Esophagus muscularis mucosa (tissue), 4 donors: ENCODE measurements at regions not wholly inside any gene's neighbourhood (a gene's known extent, or its start where the extent isn't known, plus 50 kb on each side); places are given as distances from the start of the nearest gene placed in this dataset.

Source experiments
- DNase-seq: peaks from one replicate; pipeline ENCODE4 v3.0.0-alpha.2; 2017; ENCODE audit errors: extremely low spot score
- H3K27ac ChIP-seq, 4 donors: fragments of 200-600 bp; sonication (generic); replicated peaks in 1 of 4; 1 replicate in 3 of 4; 2 replicates in 1 of 4; pipeline ENCODE4 v1.5.1; 2016 to 2019; ENCODE audit warnings: mild to moderate bottlenecking in 1 of 4
- H3K27me3 ChIP-seq, 4 donors: fragments of 200-600 bp; sonication (generic); one replicate each; pipeline versions ENCODE4 v1.5.1 to v1.6.0; 2016 to 2019
- H3K36me3 ChIP-seq, 4 donors: fragments of 200-600 bp; sonication (generic); one replicate each; pipeline ENCODE4 v1.5.1; 2016 to 2019
- H3K4me1 ChIP-seq, 4 donors: fragments of 200-600 bp; sonication (generic); one replicate each; pipeline ENCODE4 v1.5.1; 2016 to 2019
- H3K4me3 ChIP-seq, 4 donors: fragments of 200-600 bp; sonication (generic); 1 replicate in 2 of 4; 2 replicates in 2 of 4; pipeline ENCODE4 v1.5.1; 2016 to 2019; ENCODE audit warnings: mild to moderate bottlenecking in 4 of 4, moderate library complexity in 1 of 4
- H3K9me3 ChIP-seq, 4 donors: fragments of 200-600 bp; sonication (generic); 1 replicate in 3 of 4; 2 replicates in 1 of 4; pipeline ENCODE4 v1.5.1; 2016 to 2019
- EP300 ChIP-seq: sonication (generic); formaldehyde crosslinking; IDR thresholded peaks from one replicate; pipeline ENCODE4 v1.6.1; 2017; ENCODE audit warnings: antibody characterized with exemption
- POLR2A ChIP-seq: fragments of 450-650 bp; IDR thresholded peaks from one replicate; pipeline ENCODE4 v1.6.1; 2017; ENCODE audit warnings: antibody characterized with exemption, moderate library complexity, mild to moderate bottlenecking, low read depth
- POLR2AphosphoS5 ChIP-seq, 2 donors: sonication (generic); formaldehyde crosslinking; IDR thresholded peaks; one replicate each; pipeline ENCODE4 v1.6.1; 2017; ENCODE audit warnings: antibody characterized with exemption in 2 of 2
- WGBS: methylation state at CpG from one replicate; pipeline ENCODE4 v1.1.5; 2018; 5-methylcytosine and 5-hydroxymethylcytosine counted together
- intact Hi-C: fragments of 100-400 bp; cut with DNase I; formaldehyde crosslinking; loops from one replicate; pipeline ENCODE4 v1.15.1; 2023
- TF ChIP-seq, protein P1 (sequence below), 3 experiments: fragments of 200-600 bp in 2 of 3; fragments of 450-650 bp in 1 of 3; sonication (generic) in 2 of 3; IDR thresholded peaks; one replicate each; pipeline ENCODE4 v1.5.1; 2017 to 2019; ENCODE audit warnings: antibody characterized with exemption in 3 of 3, mild to moderate bottlenecking in 2 of 3, moderate library complexity in 1 of 3

DNA sequence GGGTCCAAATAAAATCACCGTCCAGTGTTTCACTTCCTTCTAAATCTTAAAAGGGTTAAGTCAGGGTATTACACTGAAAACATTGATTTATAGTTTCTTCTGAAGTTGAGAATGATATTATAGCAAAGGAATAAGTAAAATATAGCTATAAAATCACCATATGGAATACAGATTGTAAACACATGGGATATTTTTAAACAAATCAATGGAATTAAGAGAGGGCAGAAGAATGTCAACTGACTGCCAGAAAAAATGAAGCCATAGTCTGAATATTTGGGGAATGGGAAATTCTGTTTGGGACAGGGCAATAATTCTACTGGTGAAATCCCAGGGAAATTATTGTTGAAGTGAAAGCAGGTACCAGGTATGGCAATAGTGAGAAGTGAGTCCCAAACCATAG lies 664.6 kb downstream of the NCAM2 start:
- WGBS, result 54% methylated on average over 1 of the region's 1 CpG
- no peaks in the 10 kb centered on the region for H3K27me3 ChIP-seq
- TF ChIP-seq, protein P1, sequence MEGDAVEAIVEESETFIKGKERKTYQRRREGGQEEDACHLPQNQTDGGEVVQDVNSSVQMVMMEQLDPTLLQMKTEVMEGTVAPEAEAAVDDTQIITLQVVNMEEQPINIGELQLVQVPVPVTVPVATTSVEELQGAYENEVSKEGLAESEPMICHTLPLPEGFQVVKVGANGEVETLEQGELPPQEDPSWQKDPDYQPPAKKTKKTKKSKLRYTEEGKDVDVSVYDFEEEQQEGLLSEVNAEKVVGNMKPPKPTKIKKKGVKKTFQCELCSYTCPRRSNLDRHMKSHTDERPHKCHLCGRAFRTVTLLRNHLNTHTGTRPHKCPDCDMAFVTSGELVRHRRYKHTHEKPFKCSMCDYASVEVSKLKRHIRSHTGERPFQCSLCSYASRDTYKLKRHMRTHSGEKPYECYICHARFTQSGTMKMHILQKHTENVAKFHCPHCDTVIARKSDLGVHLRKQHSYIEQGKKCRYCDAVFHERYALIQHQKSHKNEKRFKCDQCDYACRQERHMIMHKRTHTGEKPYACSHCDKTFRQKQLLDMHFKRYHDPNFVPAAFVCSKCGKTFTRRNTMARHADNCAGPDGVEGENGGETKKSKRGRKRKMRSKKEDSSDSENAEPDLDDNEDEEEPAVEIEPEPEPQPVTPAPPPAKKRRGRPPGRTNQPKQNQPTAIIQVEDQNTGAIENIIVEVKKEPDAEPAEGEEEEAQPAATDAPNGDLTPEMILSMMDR (IDR thresholded peaks at IDR 0.05), result no peak
- no peak for TF ChIP-seq EP300
- TF ChIP-seq POLR2A, result no peak
- no peak for TF ChIP-seq POLR2AphosphoS5 (IDR thresholded peaks at IDR 0.05)
- no peak overlapping the region for H3K4me3 ChIP-seq
- H3K27ac ChIP-seq, result no peak overlapping the region
- no peaks in the 10 kb centered on the region for H3K4me1 ChIP-seq
- DNase-seq, result no peak
- intact Hi-C loops, result no loop called here
- H3K9me3 ChIP-seq, result no peaks in the 10 kb centered on the region
- no peaks in the 10 kb centered on the region for H3K36me3 ChIP-seq

DNA sequence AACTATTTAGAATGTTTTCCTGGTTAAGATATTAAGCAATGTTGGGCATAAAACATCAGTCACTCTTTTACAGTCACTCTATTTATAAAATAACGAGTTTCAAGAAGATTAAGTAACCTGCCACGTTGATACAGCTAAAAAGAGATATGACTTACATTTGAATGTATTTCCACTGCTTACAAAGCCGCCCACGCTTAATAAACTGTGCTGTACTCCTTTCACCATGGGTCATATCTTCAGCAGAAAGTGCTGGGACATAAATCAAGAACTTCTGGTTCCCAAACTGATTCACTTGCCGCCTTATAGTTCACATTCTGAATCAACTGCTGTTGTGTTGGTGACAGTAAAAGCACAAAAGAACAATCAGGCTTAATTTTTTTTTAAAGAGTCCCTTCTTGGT lies 666.7 kb downstream of the NCAM2 start:
- Histone ChIP-seq H3K27me3 (no peaks in the 10 kb centered on the region), H3K9me3 (no peaks in the 10 kb centered on the region), H3K36me3 (no peaks in the 10 kb centered on the region), H3K4me1 (no peaks in the 10 kb centered on the region), H3K27ac (no peak overlapping the region), H3K4me3 (no peak overlapping the region)
- TF ChIP-seq EP300, result no peak
- no peak for TF ChIP-seq POLR2A
- TF ChIP-seq POLR2AphosphoS5 (IDR thresholded peaks at IDR 0.05), result no peak
- TF ChIP-seq, protein P1 (IDR thresholded peaks at IDR 0.05), result no peak
- intact Hi-C loops, result no loop called here
- DNase-seq, result no peak
- 68% methylated on average over 5 of the region's 5 CpGs for WGBS

DNA sequence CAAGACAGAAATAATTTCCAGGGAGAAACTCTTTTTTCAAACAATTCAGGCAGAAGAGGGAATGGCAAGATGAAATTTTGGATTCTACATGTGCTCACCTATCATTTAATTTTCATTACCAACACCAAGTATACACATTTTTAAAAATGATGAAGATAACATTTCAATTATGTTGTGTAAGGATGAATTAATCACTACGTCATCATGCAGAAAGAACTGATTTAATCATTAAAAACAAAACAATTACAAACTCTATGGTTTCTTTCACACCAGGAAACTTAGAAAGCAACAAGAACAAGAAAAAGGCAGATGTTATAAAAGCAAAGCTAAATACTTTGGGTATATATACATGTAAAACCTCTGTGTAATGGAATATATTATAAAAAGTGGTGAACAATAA lies 668.5 kb downstream of the NCAM2 start:
- 87% methylated on average over 1 of the region's 1 CpG for WGBS
- Histone ChIP-seq H3K4me3 (no peak overlapping the region), H3K27ac (no peak overlapping the region), H3K9me3 (no peaks in the 10 kb centered on the region), H3K4me1 (no peaks in the 10 kb centered on the region), H3K36me3 (no peaks in the 10 kb centered on the region), H3K27me3 (no peaks in the 10 kb centered on the region)
- TF ChIP-seq POLR2AphosphoS5 (IDR thresholded peaks at IDR 0.05), result no peak
- no peak for TF ChIP-seq POLR2A
- no peak for TF ChIP-seq EP300
- TF ChIP-seq, protein P1 (IDR thresholded peaks at IDR 0.05), result no peak
- intact Hi-C loops, result no loop called here
- no peak for DNase-seq

DNA sequence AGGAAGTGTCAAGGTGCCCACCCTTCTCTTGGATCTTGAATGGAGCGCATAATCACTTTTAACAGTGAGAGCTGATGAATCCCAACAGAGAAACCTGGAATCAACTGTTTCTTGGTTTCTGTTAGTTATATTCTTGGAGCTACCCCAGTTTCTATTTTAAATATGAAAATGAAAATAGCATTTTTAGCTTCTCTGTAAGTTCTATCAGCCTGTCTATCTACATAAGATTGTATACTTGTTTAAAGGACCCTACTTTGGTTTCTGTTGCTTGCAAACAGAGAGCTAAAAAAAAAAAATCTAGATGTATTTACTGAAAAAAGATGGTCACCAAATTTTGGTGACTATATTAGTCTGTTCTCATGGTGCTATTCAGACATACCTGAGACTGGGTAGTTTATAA lies 670.0 kb downstream of the NCAM2 start:
- no peak for DNase-seq
- H3K36me3 ChIP-seq, result no peaks in the 10 kb centered on the region
- intact Hi-C loops, result no loop called here
- no peaks in the 10 kb centered on the region for H3K27me3 ChIP-seq
- H3K4me1 ChIP-seq, result no peaks in the 10 kb centered on the region
- no peak for TF ChIP-seq POLR2A
- TF ChIP-seq, protein P1 (IDR thresholded peaks at IDR 0.05), result no peak
- H3K27ac ChIP-seq, result no peak overlapping the region
- H3K9me3 ChIP-seq, result no peaks in the 10 kb centered on the region
- 97% methylated on average over 1 of the region's 1 CpG for WGBS
- H3K4me3 ChIP-seq, result no peak overlapping the region

DNA sequence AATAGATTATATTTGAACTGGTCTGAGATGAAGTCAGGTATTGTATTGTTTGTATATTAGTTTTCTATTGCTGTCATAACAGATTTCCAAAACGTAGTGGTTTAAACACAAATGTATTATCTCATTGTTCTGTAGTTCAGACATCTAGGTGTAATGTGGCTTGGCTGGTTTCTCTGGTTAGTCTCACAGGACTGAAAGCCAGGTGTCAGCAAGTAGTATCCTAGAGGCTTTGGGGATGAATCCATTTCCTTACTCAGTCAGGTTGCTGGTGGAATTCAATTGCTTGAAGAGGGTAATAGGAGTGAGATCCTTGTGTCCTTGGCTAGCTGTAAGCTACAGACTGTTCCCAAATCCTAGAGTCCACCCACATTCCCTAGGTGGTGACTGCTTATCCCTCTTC lies 675.8 kb downstream of the NCAM2 start:
- 48% methylated on average over 1 of the region's 1 CpG for WGBS
- no peaks in the 10 kb centered on the region for H3K27me3 ChIP-seq
- DNase-seq, result no peak
- no peak overlapping the region for H3K27ac ChIP-seq
- no peak for TF ChIP-seq EP300
- TF ChIP-seq, protein P1 (IDR thresholded peaks at IDR 0.05), result no peak
- no peak for TF ChIP-seq POLR2A
- no peak for TF ChIP-seq POLR2AphosphoS5 (IDR thresholded peaks at IDR 0.05)
- no peak overlapping the region for H3K4me3 ChIP-seq
- intact Hi-C loops, result no loop called here
- H3K4me1 ChIP-seq, result no peaks in the 10 kb centered on the region
- peaks cover 0 to 12% (median 0%) of the 10 kb centered on the region in 4 donors for H3K9me3 ChIP-seq
- H3K36me3 ChIP-seq, result no peaks in the 10 kb centered on the region
